Activated CD4-positive, alpha-beta T cell treated with anti-CD3 and anti-CD28 coated beads for 1 hour (primary cell): ENCODE measurements at regions not wholly inside any gene's neighbourhood (a gene's known extent, or its start where the extent isn't known, plus 50 kb on each side); places are given as distances from the start of the nearest gene placed in this dataset.

Source experiments
- DNase-seq: peaks from one replicate; pipeline ENCODE4 v3.0.0-alpha.2; 2020

DNA sequence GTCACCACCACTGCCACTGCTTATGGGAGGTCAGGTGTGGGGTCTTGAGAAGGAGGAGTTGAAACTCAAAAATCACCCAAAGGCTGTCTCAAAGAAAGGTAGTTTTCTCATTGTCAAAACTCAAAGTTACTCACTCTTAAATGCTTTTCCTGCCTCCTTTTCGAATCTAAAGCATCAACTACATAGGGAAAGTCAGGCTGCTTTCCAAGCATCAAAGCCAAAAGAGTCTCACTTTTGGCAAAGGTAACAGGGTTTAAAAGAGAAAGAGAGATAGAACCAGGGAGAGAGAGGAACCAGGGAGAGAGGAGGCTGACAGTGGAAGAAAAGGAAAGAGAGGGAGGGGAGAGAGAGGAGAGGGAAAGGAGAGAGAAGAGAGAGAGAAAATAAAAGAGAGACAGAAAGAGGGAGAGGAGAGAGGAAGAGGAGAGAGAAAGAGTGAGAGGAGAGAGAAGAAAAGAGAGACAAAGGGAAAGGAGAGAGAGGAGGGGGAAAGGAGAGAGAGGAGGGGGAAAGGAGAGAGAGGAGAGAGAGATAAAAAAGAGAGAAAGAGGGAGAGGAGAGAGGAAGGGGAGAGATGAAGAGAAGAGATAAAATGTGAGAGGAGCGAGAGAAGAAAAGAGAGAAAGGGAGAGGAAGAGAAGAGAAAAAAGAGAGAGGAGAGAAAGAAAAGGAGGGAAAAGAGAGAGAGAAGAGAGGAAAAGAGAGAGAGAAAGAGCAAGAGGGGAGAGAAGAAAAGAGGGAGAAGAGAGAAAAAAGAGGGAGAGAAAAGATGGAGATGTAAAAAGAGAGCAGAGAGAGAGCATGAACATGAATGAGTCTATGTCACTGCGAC is 262.0 kb upstream of the TSHZ3 start:
- no peak for DNase-seq

DNA sequence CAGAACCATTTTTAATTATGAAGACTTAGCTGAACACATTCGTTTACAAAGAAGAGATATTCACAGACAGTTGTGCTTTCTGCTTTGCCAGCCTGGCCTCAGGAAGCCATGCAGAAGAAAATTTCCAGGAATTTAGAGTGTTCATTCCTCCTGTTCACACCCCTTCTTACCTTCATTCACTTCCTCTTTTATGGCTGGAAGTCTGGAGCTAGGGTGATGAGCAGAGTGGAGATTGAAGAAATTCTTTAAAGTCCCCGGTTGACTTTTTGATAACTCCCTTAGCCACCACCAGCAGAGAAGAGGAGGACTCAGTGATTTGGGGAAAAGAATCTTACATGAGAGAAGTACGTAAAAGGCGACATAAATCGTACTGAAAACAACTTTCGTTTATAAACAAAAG is 263.6 kb upstream of the TSHZ3 start:
- DNase-seq, result no peak

DNA sequence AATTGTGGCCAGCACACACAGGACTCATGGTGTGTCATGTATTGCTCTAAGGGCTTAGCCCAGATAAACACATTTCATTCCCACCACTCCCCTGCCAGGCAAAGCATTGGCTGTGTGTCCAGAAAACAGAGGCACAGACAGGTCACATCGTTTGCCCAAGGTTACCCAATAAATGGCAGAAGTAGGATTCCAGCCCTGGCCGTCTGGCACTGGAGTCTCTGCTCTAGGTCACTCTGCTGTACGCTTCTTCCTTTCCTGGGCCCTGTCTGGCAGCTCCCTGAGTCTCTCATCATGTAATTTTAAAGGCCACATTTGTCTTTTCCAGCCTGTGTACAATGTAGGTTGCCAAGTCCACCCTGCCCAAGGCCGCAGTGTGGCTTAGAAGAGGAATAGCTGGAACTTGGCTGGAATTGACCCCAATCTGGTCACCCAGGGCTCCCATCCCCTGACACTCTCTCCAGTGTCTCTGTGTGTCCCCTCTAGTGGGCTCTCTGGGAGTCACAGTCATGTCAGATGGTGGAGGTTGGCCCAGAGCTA is 264.5 kb upstream of the TSHZ3 start:
- no peak for DNase-seq

DNA sequence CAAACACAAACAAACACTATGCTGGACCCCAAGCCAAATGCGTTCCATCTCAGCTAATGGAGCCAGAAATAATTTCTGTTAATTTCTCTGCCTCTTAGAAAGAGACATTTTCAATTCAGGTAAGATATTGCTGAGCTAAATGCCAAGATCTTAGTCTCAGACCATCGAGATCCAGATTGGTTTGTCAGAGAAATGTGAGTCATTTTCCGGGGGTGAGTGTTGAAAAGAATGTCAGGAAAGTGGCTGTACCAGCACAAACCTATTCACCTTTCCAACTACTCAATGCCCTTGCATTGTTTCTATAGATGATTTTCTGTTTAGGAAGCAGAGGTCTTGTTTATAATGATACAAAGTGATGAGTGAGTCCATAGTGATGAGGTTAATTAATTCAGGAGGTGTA is 266.8 kb upstream of the TSHZ3 start:
- DNase-seq, result no peak

DNA sequence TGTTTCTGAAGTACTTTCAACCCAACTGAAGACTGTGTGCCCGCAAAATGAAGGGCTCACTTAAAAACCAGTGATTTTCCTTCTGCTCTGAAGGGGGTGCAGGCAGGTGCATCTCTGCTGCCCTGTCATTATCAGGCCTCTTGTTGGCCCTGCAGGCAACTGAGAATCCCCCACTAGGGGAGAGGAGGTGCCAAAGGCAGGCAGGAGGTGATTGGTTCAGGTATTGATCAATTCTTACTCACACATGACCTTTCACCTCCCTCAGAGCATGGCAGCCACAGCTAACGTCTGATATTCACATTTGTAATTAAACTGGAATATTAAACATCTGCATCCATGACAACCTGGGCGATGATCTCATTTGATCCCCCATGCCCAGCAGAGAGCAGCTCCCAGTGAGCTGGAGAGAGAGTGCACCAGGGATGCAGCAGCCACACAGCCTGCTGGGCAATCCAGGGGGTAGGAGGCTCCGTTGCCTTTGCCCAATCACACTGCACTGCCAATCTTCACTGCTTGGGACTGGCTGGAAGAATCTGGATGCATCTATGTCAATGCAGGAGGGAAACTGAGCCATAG is 267.9 kb upstream of the TSHZ3 start:
- DNase-seq, result no peak

DNA sequence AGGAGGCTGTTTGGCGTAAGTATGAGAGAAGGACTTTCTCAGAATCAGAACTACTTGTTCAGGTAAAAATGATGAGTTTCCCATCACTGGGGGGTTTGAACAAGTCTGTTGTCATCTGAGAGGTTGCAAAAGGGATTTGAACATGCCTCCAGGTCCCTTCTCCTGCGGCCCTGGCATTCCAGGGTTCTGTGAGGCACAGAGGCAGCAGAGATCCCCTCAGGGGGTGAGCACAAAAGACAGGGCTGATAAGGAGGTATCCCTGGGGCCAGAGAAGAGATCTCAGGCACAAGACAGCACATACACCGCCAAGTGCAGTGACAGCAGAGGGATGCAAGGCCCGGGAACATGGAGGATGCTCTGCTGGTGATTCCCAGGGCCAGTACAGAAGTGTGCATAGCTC is 275.8 kb upstream of the TSHZ3 start:
- DNase-seq, result no peak

DNA sequence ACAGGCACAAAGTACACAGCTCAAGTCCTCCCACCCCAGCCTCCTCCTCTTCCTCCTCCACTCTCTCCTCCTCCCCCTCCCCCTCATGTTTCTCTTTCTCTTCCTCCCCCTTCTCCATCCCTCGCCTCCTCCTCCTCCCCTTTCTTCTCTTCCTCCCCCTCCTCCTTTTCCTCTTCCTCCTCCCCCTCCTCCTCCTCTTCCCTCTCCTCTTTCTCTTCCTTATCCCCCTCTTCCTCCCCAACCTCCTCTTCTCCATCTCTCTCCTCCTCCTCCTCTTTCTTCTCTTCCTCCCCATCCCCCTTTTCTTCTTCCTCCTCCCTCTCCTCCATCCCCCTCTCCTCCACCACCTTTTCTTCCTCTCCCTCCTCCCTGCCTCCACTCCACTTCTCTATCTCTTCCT is 276.3 kb upstream of the TSHZ3 start:
- no peak for DNase-seq

DNA sequence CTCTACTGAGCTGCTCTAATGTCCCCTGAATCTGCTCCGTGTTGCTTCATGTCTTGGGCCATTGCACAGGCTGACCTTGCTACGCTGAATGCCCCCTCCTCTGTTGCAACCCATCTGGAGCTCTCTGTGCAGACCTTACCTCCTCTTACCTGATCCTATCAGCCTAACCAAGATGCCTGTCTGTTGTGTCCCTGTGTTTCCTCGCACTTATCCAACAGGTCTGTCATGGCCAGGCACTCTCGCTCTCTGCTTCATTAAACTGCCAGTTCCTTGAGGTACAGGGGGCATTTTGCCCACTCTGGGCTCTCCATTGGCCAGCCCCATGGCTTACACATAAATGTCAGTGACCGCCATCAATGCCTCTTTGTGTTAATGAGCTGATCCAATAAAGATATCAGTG is 277.7 kb upstream of the TSHZ3 start:
- no peak for DNase-seq

DNA sequence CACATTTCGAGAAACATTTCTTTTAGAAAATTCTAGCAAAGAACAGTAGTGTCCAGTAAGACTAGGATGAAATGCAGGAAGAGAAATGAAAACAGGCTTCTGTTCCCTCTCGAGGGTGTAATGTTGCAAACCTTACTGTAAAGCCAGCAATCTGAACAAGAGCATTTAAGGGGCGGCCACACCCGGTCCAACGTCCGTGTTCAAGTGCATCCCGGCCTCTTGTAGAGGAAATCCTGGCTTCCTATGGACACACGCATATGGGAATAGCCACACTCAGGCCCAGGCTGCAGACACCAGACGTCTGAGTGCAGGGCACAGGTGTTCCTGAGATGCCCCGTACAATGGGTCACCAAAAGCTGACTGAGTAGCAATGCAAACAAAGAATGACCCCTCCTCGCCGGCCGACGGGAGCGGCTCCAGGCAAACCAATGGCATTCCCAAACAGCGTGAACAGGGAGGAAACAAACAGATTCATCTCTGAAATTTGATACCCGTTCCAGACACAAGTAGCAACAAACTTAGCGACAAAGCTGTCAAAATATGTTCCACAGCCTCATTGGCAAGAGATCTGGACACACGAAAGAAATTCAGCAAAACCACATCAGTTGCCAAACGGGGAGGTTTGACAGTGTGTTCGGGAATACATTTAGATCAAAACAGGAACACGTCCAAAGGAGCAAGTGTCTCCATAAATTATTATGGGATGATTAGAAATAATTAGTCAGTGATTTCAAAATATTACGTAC is 278.6 kb upstream of the TSHZ3 start:
- no peak for DNase-seq

DNA sequence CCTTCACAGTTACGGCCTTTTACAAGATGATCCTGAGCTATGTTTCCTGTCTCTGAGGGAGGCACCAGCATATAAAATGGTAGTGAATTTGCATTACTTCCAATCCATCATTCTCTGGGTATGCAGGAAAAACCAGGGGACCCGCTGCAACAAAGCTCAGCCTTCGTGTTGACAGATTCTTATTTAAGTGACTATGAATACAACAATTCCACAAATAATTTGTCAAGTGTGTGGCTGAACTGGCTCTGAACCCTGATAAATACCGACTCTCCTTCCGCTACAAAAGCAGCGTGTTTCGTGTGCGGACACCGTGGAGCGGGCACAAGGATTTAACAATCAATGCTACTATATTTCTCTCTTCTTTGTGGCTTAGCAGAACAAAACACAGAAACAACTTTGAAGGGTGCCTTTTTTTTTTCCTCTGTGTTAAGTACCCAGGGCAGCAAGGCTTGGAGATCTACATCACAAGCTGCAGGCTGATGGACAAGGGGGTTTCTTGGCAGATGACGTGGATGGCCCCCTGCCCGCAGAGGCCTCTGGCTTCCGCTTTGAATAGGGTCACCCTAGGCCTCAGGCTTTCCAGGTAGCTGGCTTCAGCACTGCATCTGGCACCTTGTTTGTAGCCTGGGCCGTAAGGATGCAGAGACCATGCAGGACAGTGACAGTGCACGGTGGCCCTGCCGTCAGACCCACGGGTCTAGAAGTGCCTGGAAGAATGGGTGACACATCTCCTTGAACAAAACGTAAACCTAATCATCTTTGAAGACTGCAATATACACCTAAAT is 280.5 kb upstream of the TSHZ3 start:
- no peak for DNase-seq

DNA sequence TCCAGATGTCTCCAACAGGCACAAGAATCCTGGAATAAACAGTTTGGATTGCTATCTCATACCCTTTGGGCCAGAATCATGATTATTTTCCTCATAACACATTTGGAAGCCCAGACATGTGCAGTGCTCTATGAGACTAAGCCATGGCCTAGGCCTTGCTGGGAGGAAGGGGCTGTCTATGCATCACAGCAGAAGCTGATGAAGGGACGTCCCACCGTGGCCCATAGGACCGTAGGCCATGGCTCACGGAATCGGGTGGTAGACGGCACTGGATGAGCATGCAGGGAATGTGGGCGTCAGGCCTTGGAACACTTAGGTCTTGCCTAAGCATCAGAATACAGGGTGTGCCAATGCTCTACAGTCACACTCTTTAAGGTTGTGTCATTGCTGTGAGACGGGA is 283.8 kb upstream of the TSHZ3 start:
- DNase-seq, result no peak

DNA sequence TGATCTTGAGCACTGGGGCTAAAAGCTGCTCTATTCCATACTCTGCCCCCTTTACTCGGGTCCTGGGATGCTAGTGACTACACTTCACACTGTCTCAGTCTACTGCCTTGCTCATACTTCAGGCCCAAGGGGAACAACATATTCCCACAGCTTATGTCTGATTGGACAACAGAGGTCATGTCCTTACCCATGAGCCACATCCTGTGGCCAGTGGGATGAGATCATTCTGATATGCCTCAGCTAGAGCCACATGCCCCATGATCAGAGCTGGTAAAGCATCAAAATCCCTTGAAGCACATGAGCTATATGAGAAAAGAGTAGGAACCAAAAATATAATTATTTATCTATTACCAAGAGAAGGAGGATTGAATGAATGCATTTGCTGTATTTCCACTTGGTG is 290.1 kb upstream of the TSHZ3 start:
- no peak for DNase-seq

DNA sequence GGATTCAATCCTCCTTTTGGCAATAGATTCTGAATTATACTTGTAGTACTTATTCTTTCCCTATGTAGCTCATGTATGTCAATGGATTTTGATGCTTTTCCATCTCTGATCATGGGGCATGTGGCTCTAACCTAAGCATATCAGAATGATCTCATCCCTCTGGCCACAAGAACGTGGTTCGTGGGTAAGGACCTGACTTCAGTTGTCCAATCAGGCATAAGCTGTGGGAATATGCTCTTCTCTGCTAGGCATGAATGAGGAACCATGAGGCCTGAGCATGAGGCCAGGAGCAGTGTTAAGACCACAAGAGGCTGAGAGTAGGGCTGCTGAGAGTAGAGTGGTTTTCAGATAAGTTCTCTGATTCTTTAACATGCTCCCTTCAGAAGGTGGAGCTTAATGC is 292.4 kb upstream of the TSHZ3 start:
- DNase-seq, result no peak

DNA sequence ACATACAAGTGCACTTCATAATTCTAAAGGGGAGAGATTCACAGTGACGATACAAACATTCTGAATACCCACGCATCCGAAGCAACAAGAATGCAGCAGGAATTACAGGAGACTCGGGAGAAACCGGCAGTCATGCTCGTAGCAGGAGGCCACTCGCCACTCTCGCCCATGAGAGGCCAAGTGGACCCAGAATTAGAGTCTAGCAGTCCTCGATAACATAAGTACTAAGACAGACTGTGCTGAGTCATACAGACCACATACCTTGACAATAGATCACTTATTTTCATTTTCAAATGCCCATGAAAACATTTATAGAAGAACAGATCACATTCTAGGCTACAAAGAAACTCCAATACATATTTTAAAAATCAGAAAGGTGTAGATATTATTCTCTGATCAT is 299.1 kb upstream of the TSHZ3 start:
- DNase-seq, result no peak

DNA sequence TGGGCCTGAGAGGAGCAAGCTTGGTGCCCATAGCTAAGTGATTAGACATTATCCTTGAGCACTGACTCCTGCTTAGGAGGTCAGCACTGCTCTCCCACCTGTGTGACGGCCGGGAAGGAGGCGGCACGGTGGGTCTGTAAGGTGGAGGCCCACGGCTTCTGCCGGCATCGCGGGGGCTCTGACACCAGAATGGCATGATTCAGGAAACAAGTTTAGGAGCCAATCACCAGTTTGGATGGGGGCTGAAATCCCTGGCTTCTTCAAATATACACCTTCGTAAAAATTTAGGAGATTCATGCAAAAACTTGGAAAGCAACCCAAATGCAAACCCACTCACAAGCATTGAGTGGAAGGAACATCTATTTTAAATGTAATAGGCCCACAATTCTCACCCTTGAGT is 307.3 kb upstream of the TSHZ3 start:
- DNase-seq, result no peak

DNA sequence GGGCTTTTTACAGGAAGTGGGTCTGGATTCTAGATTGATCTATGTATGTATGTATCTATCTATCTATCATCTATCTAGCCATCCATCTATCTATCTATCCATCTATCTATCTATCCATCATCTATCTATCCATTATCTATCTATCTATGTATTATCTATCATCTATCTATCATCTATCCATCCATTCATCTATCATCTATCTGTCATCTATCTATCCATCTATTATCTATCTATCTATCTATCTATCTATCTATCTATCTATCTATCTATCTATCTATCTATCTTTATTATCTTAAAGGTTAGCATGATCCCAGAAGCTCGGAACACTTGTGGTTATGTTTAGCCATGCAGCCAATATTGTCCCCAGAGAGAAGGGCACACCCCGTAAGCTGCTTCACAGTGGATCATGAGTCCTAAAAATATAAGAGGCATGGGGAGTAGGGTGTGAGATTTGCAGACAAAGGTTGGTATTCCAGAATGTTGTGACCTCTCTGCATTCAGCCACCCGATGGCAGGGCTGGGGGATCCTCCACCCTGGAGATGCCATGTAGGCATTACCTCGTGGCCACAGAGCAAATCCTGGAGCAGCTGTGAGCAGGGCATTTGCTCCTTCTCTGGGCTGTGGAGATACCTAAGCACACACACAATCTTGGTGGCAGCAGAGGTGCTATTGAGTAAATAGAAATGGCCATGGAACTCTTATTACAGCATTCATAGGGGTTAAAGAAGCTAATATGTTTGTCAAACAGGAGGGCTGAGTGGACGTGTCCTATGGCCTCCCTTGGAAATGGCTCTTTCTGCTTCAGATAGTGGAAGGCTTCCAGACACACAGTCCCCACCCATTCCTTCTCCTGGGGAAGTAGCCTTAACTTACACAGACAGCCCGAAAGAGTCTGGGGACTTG is 310.0 kb upstream of the TSHZ3 start:
- no peak for DNase-seq

DNA sequence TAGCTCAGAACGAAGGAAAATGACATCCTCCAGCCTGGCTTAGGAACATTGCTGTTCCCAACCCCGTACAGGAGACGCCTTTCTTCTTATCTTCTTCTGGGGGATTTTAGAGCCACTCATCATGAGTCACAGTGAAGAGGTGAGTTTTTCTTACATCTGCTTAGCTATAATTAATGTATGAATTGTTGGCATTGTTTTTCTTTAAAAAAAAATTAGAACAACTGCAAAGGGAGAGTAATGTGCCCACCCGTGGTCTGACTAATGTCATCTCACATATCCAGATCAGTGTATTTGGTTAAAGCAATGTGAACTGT is 310.6 kb upstream of the TSHZ3 start:
- no peak for DNase-seq

DNA sequence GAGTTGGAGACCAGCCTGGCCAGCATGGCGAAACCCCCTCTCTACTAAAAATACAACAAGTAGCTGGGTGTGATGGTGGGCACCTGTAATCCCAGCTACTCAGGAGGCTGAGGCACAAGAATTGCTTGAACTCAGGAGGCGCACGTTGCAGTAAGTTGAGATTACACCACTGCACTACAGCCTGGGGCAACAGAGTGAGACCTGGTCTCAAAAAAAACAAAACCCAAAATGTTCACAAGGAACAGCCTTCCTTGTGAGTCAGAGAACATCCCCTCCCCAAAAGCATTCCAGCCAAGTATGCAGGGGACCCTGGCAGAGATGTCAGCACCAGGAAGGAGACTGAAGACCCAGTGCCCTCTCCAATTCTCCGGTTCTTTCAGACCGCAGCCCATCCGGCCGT is 314.9 kb upstream of the TSHZ3 start:
- no peak for DNase-seq

DNA sequence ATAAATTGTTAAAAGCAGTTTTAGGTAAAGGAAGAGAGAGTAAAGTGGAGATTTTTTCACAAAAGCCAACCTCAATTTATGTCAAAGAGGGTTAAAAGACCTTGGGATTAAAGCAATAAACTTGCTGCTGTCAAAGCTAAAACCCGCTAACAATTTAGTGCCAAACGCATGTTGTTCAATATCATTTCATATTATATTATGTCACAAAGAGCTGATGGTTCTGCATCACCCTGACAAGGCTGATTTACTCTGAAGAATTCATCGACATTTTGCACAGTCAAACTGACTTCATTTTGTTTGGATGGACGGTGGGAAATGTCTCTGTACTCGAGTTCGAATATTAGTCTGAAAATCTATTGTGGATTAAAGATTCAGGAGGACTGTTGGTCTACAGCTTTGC is 315.8 kb upstream of the TSHZ3 start:
- no peak for DNase-seq

DNA sequence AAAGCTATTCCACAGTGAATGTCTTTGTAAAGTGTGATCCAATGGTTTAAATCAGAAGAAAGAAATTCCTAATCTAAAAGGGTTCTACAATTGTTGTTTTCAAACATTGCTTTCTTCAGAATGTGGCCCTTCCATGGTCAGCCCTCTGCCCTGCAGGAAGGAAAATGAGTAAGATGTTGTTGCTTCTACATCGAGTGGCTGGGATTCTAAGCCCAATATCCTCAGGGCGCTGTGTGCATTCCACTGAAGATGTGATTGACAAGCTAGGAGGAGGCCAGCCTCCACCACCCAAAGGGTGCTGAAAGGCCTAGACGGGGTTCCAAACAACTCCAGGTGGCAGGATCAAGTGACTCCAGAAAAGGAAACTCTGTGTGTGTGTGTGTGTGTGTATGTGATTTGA is 316.9 kb upstream of the TSHZ3 start:
- no peak for DNase-seq

DNA sequence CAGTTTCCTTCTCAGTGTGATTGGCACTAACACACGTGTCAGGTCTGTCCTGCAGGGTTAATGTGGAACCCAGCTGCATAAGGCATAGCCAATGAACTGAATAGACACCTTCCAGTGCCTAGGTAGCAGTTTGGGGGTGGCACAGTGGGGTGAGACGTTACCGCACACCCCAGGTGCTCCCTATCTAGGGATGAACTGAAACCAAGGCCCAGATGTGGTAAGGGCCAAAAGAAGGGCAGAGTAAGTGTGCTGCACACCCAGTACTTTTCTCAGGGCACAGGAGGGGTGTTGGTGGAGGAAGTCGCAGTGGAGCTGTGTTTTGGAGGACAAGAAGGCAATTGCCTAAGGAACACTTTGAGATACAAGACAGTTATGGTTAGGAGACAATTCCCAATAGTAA is 317.9 kb upstream of the TSHZ3 start:
- DNase-seq, result no peak

DNA sequence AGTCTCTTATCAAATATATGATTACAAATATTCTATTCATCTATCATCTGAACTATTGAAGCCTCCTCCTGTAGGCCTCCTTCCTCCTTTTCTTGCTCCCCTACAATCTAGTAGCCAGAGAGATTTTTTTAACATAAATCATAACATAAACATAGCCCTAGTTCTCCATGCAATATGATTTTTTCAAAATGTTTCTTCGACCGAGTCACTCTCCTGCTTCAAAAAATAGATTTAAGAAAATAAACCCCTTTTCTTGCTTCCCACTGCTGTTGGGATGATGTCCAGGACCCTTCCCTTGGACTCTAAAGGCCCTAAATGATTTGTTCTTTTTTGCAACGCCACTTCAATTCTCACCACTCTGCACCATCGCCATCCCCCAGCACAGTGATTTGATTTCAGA is 319.7 kb upstream of the TSHZ3 start:
- no peak for DNase-seq
